ENCODE measurements at regions not wholly inside any gene's neighbourhood (a gene's known extent, or its start where the extent isn't known, plus 50 kb on each side); places are given as distances from the start of the nearest gene placed in this dataset.

GRCh38 chr11:59302991-59303390 is 55.7 kb upstream of the OR5AN1 start:
- DNase-seq = no peak

GRCh38 chr11:59295435-59295834 is 63.3 kb upstream of the OR5AN1 start:
- no peak for DNase-seq

GRCh38 chr11:59292611-59293010 is 66.1 kb upstream of the OR5AN1 start:
- DNase-seq = no peak

GRCh38 chr11:59291228-59291627 is 67.5 kb upstream of the OR5AN1 start:
- DNase-seq = no peak

- no peak for DNase-seq
Measured at GRCh38 chr11:59289356-59290181, 69.1 kb upstream of the OR5AN1 start.

GRCh38 chr11:59285716-59286260 is 72.9 kb upstream of the OR5AN1 start:
- DNase-seq = no peak

GRCh38 chr11:59284773-59285129 is 72.0 kb upstream of the MPEG1 start:
- DNase-seq = no peak

GRCh38 chr11:59283825-59284772 is 71.4 kb upstream of the MPEG1 start:
- peak; percentile 14 for DNase-seq

GRCh38 chr11:59283311-59283710 is 70.6 kb upstream of the MPEG1 start:
- DNase-seq = no peak

- no peak for DNase-seq
Measured at GRCh38 chr11:59281177-59281576, 68.5 kb upstream of the MPEG1 start.

- DNase-seq = no peak
Measured at GRCh38 chr11:59273373-59273841, 60.7 kb upstream of the MPEG1 start.

- DNase-seq = no peak
Measured at GRCh38 chr11:59272771-59273372, 60.1 kb upstream of the MPEG1 start.

GRCh38 chr11:59271811-59272327 is 59.1 kb upstream of the MPEG1 start:
- DNase-seq = no peak

- DNase-seq = no peak
Measured at GRCh38 chr11:59271247-59271755, 58.6 kb upstream of the MPEG1 start.

- no peak for DNase-seq
Measured at GRCh38 chr11:59267736-59268475, 55.2 kb upstream of the MPEG1 start.

- DNase-seq = no peak
Measured at GRCh38 chr11:59267196-59267595, 54.5 kb upstream of the MPEG1 start.

- DNase-seq = no peak
Measured at GRCh38 chr11:59266491-59266890, 53.8 kb upstream of the MPEG1 start.

GRCh38 chr11:59265735-59266134 is 53.0 kb upstream of the MPEG1 start:
- DNase-seq = no peak

- DNase-seq = no peak
Measured at GRCh38 chr11:59264736-59265135, 52.0 kb upstream of the MPEG1 start.

GRCh38 chr11:59263225-59263894 is 50.6 kb upstream of the MPEG1 start:
- DNase-seq = no peak
